ENCODE measurements at regions not wholly inside any gene's neighbourhood (a gene's known extent, or its start where the extent isn't known, plus 50 kb on each side); places are given as distances from the start of the nearest gene placed in this dataset.

- Histone ChIP-seq H3K79me2 (ENCODE audit: insufficient read depth, low read depth, low read length) (no peaks in the 10 kb centered on the region), H3K4me1 (ENCODE audit: insufficient read depth, low read length, poor library complexity, severe bottlenecking) (no peaks in the 10 kb centered on the region), H2AFZ (ENCODE audit: low read length) (no peak overlapping the region), H3K27ac (ENCODE audit: low read depth, low read length, poor library complexity, severe bottlenecking) (no peak overlapping the region), H4K20me1 (ENCODE audit: insufficient read depth, low read length) (no peaks in the 10 kb centered on the region), H3K4me3 (ENCODE audit: low read depth, low read length, poor library complexity, severe bottlenecking) (no peak overlapping the region), H3K36me3 (ENCODE audit: insufficient read depth, low read length) (no peaks in the 10 kb centered on the region), H3K4me2 (ENCODE audit: low read length) (no peak overlapping the region), H3K9me3 (ENCODE audit: low read length) (no peaks in the 10 kb centered on the region; the same call in 1 of the 2 replicates), H3K9me2 (ENCODE audit: insufficient read depth, low read length) (no peaks in the 10 kb centered on the region)
- ChIA-PET CTCF (ENCODE audit: unreplicated experiment) (no interaction called here), POLR2A (no interaction called here)
- DNase-seq (ENCODE audit: low spot score): no peak
- intact Hi-C loops (cut with micrococcal nuclease; ENCODE audit: unreplicated experiment): no loop called here
- no TSS peak for BruUV-seq (replicated peaks)
- TF ChIP-seq CTCF (conservative IDR thresholded peaks at IDR 0.05; ENCODE audit: low read length) (no peak), EZH2phosphoT487 (IDR thresholded peaks at IDR 0.05; ENCODE audit: borderline replicate concordance, low read depth, low read length) (no peak)
Observed at GRCh38 chr15:24819680-24820079, 135.1 kb upstream of the SNRPN start.

GRCh38 chr15:24823473-24823872 lies 131.3 kb upstream of the SNRPN start:
- H3K4me2 ChIP-seq (ENCODE audit: low read length): no peak overlapping the region
- no peak for DNase-seq (ENCODE audit: low spot score)
- intact Hi-C loops (cut with micrococcal nuclease; ENCODE audit: unreplicated experiment): no loop called here
- BruUV-seq (replicated peaks): no TSS peak
- H3K4me3 ChIP-seq (ENCODE audit: low read depth, low read length, poor library complexity, severe bottlenecking): no peak overlapping the region
- no peaks in the 10 kb centered on the region for H3K9me2 ChIP-seq (ENCODE audit: insufficient read depth, low read length)
- no peak overlapping the region for H2AFZ ChIP-seq (ENCODE audit: low read length)
- no peaks in the 10 kb centered on the region; the same call in 1 of the 2 replicates for H3K9me3 ChIP-seq (ENCODE audit: low read length)
- H3K79me2 ChIP-seq (ENCODE audit: insufficient read depth, low read depth, low read length): no peaks in the 10 kb centered on the region
- ChIA-PET POLR2A (no interaction called here), CTCF (ENCODE audit: unreplicated experiment) (no interaction called here)
- no peak for TF ChIP-seq CTCF (conservative IDR thresholded peaks at IDR 0.05; ENCODE audit: low read length)
- TF ChIP-seq EZH2phosphoT487 (IDR thresholded peaks at IDR 0.05; ENCODE audit: borderline replicate concordance, low read depth, low read length): no peak
- H3K4me1 ChIP-seq (ENCODE audit: insufficient read depth, low read length, poor library complexity, severe bottlenecking): no peaks in the 10 kb centered on the region
- no peaks in the 10 kb centered on the region for H3K36me3 ChIP-seq (ENCODE audit: insufficient read depth, low read length)
- H3K27ac ChIP-seq (ENCODE audit: low read depth, low read length, poor library complexity, severe bottlenecking): no peak overlapping the region
- no peaks in the 10 kb centered on the region for H4K20me1 ChIP-seq (ENCODE audit: insufficient read depth, low read length)

- Histone ChIP-seq H2AFZ (ENCODE audit: low read length) (no peak overlapping the region), H3K4me3 (ENCODE audit: low read depth, low read length, poor library complexity, severe bottlenecking) (no peak overlapping the region), H3K4me2 (ENCODE audit: low read length) (no peak overlapping the region), H3K4me1 (ENCODE audit: insufficient read depth, low read length, poor library complexity, severe bottlenecking) (no peaks in the 10 kb centered on the region), H4K20me1 (ENCODE audit: insufficient read depth, low read length) (no peaks in the 10 kb centered on the region), H3K27ac (ENCODE audit: low read depth, low read length, poor library complexity, severe bottlenecking) (no peak overlapping the region), H3K9me3 (ENCODE audit: low read length) (peaks cover 5% of the 10 kb centered on the region; the same call in 1 of the 2 replicates), H3K36me3 (ENCODE audit: insufficient read depth, low read length) (no peaks in the 10 kb centered on the region), H3K9me2 (ENCODE audit: insufficient read depth, low read length) (no peaks in the 10 kb centered on the region), H3K79me2 (ENCODE audit: insufficient read depth, low read depth, low read length) (no peaks in the 10 kb centered on the region)
- ChIA-PET POLR2A (no interaction called here), CTCF (ENCODE audit: unreplicated experiment) (no interaction called here)
- DNase-seq (ENCODE audit: low spot score): no peak
- TF ChIP-seq EZH2phosphoT487 (IDR thresholded peaks at IDR 0.05; ENCODE audit: borderline replicate concordance, low read depth, low read length) (no peak), CTCF (conservative IDR thresholded peaks at IDR 0.05; ENCODE audit: low read length) (no peak)
- BruUV-seq (replicated peaks): no TSS peak
- intact Hi-C loops (cut with micrococcal nuclease; ENCODE audit: unreplicated experiment): no loop called here
Observed at GRCh38 chr15:24832282-24832681, 122.5 kb upstream of the SNRPN start.
